Coronary artery (tissue), 2 donors: ENCODE measurements at regions not wholly inside any gene's neighbourhood (a gene's known extent, or its start where the extent isn't known, plus 50 kb on each side); places are given as distances from the start of the nearest gene placed in this dataset.

Source experiments
- DNase-seq: peaks from one replicate; pipeline ENCODE4 v3.0.0-alpha.2; 2017; ENCODE audit warnings: low spot score
- H3K27ac ChIP-seq, 2 donors: fragments of 200-600 bp; sonication (generic); one replicate each; pipeline ENCODE4 v1.5.1; 2016 to 2019
- H3K4me3 ChIP-seq: fragments of 200-600 bp; sonication (generic); 2 replicates; pipeline ENCODE4 v1.5.1; 2016; ENCODE audit warnings: mild to moderate bottlenecking, moderate library complexity
- TF ChIP-seq, protein P1 (sequence below): fragments of 200-600 bp; sonication (generic); IDR thresholded peaks from one replicate; pipeline ENCODE4 v1.5.1; 2019; ENCODE audit warnings: antibody characterized with exemption

DNA sequence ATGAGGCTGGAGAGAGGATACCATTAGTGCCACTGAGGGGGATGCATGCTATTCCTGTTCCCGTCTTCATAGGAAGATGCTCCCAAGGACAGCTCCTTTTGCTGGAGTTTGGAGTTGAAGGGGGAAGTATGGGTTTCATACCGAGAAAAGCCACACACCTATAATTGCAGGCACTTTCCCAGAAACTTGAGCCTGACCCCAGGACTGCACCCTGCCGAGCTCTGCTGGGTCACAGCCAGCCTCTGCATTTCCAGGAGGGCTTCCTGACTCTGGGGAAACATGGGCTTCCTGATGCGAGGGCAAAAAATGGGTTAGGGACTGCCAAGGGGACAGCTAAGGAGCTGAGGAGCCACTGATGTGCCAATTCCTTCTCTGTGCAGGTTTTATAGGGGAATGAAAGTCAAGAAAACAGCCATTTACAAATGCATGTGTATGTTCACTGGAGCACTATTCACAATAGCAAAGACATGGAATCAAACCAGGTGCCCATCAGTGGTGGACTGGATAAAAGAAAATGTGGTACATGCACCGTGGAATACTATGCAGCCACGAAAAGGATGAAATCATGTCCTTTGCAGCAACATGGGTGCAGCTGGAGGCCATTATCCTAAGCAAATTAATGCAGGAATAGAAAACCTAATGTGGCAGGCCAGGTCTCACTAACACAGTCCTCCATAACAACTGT lies 104.5 kb downstream of the ACAA2 start:
- Histone ChIP-seq H3K4me3 (no peak overlapping the region), H3K27ac (no peak overlapping the region)
- DNase-seq = no peak
- TF ChIP-seq, protein P1, sequence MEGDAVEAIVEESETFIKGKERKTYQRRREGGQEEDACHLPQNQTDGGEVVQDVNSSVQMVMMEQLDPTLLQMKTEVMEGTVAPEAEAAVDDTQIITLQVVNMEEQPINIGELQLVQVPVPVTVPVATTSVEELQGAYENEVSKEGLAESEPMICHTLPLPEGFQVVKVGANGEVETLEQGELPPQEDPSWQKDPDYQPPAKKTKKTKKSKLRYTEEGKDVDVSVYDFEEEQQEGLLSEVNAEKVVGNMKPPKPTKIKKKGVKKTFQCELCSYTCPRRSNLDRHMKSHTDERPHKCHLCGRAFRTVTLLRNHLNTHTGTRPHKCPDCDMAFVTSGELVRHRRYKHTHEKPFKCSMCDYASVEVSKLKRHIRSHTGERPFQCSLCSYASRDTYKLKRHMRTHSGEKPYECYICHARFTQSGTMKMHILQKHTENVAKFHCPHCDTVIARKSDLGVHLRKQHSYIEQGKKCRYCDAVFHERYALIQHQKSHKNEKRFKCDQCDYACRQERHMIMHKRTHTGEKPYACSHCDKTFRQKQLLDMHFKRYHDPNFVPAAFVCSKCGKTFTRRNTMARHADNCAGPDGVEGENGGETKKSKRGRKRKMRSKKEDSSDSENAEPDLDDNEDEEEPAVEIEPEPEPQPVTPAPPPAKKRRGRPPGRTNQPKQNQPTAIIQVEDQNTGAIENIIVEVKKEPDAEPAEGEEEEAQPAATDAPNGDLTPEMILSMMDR = no peak

DNA sequence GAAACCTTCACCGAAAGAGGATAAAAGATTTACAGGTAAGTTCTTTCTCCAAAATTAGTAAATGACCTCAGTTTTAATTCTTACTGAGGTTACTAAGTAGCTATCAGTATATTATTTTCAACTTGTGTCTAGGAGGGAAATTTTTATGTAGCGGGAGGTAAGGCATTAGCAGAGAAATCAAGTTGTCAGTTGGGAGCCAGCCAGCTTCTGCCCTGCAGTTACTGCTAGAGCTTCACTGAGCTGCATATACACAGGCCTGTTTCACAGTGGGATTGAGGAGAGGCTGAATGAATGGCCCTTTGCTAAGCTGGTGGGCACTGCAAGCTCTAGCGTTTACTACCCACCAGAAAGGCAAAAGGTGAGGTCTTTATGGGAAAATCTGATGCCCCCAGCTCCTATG lies 105.7 kb downstream of the ACAA2 start:
- H3K27ac ChIP-seq = no peak overlapping the region
- TF ChIP-seq, protein P1 = no peak
- DNase-seq = no peak
- no peak overlapping the region for H3K4me3 ChIP-seq

DNA sequence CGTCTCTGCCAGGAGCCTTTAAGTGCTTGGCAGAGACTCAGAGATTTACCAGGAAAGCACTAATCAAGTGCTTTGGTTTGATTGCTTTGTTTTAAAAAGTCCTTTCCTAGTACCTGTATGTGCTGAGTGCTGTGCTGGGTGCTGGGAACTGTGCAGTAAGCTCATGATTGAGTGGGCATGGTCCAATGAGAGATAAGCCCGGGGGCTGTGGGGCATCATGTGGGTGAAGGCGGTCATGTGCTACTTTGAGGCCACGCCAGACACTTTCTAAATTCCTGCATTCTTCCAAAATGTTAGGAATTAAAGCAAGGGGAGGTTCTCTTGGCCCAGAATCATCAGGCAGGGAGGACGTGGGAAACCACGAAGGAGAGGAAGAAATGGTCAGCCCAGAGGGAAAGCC lies 109.0 kb downstream of the ACAA2 start:
- Histone ChIP-seq H3K4me3 (no peak overlapping the region), H3K27ac (no peak overlapping the region)
- no peak for DNase-seq
- TF ChIP-seq, protein P1 = no peak

DNA sequence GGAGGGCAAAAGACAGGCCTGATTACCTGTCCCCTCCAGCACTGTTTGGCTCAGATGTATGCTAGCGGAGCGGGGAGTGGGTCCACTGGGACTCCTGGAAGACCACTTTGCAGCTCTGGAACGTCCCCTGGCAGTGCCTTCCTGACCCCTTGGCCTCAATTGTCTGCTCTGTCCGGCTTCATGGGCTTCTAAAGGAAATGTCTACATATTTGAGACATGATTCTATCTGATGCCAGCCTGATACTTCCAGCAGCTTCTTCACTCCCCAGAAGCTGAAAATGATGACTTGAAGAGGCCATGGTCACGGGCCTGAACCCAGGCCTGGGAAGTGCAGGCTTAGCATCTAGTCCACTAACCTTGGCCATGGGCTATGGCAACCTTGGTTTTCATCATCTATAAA lies 112.1 kb downstream of the ACAA2 start:
- H3K27ac ChIP-seq = no peak overlapping the region
- DNase-seq = no peak
- H3K4me3 ChIP-seq = no peak overlapping the region
- TF ChIP-seq, protein P1 = no peak

DNA sequence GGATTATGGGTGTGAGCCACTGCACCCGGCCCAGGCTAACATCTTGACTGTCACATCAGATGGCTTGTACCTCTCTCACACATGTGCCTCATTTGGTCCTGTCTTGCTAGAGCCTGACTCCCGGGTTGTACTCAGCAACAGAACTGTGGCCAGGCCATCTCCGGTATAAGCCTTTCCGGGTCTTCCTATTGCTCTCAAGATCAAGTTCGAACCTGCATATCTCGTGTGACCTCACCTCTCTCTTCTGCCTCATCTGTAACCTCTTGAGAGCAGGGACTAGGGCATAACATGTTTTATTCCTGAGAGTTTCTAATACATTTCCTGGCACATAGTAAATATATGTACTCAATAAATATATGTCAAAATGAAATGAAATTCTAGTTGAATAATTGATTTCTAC lies 114.0 kb downstream of the ACAA2 start:
- no peak for DNase-seq
- Histone ChIP-seq H3K27ac (no peak overlapping the region), H3K4me3 (no peak overlapping the region)
- TF ChIP-seq, protein P1 = no peak

DNA sequence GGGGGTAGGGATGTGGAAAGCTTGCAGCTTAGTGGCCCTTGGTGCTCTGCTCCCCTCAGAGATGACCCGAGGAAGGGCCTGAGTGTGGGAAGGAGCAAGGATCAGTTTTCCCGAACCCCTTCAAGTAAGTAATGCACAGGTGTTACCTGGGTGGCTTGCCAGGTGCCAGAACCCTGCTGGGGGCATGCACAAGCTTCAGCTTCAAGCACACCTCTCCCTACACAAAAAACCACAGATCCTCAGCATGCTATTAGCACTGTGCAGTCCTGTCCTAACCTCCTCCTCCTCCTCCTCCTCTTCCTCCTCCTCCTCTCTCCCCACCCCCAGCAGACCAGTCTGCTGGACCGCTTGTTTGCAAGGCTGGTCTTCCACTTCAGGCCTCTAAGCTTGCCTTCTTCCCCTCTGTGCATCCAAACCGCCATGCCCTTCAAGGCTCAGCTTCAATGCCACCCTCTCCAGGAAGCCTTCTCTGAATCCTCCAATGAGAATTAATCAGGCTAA lies 114.8 kb downstream of the ACAA2 start:
- H3K27ac ChIP-seq = no peak overlapping the region
- TF ChIP-seq, protein P1 = no peak
- DNase-seq = no peak
- H3K4me3 ChIP-seq = no peak overlapping the region

DNA sequence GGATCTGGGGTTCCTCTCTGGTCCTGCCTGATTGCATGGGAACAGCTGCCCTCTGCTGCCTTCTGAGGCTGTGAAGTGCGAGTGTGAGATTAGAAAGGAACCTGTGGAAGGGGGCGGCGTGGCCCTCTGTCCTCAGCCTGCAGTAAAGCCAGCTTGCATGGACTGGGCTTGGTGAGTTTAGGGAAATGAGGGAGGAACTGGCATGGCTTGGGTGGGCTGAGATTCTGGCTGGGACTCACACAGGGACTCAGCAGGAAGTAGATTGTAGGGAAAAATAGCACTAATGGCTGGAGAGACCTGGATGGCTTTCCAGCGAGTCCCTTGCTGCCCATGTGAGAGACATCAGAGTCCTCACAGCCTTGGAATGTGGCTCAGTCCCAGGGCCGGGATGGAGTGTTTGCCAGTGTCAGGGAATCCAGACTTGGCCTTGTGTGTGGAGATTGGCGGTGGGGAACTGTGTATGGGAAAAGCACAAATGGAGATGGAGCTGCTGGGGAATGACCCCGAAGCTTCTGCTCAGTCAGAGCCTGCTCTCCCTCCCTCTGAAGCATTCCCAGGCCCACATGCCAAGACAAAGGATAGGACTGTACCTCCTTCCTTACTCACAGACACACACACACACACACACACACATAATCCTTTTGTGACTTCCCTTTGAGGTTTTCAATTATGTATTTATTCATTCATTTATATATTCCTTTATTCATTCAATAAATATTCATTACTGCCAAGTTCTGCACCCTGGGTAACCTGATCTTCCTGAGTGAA lies 115.4 kb downstream of the ACAA2 start:
- DNase-seq = no peak
- no peak overlapping the region for H3K4me3 ChIP-seq
- TF ChIP-seq, protein P1 = no peak
- no peak overlapping the region for H3K27ac ChIP-seq
